Neural progenitor cell (in vitro differentiated cells): ENCODE measurements at regions not wholly inside any gene's neighbourhood (a gene's known extent, or its start where the extent isn't known, plus 50 kb on each side); places are given as distances from the start of the nearest gene placed in this dataset.
"Not testable (repeated sequence)": the region's sequence is repeated elsewhere in the genome, so short reads cannot be mapped to it uniquely, and the experiment has no call there.

Source experiments
- EZH2phosphoT487 ChIP-seq: fragments of 200-600 bp; sonication (generic); IDR thresholded peaks from 2 replicates; pipeline ENCODE4 v1.6.1; 2017; ENCODE audit warnings: antibody characterized with exemption
- TF ChIP-seq, protein P1 (sequence below): fragments of 200-600 bp; sonication (generic); IDR thresholded peaks from 2 replicates; pipeline ENCODE4 v1.5.1; 2017; ENCODE audit warnings: antibody characterized with exemption, mild to moderate bottlenecking

GRCh38 chrX:44657718-44658246 lies 115.1 kb upstream of the FUNDC1 start:
- TF ChIP-seq, protein P1, sequence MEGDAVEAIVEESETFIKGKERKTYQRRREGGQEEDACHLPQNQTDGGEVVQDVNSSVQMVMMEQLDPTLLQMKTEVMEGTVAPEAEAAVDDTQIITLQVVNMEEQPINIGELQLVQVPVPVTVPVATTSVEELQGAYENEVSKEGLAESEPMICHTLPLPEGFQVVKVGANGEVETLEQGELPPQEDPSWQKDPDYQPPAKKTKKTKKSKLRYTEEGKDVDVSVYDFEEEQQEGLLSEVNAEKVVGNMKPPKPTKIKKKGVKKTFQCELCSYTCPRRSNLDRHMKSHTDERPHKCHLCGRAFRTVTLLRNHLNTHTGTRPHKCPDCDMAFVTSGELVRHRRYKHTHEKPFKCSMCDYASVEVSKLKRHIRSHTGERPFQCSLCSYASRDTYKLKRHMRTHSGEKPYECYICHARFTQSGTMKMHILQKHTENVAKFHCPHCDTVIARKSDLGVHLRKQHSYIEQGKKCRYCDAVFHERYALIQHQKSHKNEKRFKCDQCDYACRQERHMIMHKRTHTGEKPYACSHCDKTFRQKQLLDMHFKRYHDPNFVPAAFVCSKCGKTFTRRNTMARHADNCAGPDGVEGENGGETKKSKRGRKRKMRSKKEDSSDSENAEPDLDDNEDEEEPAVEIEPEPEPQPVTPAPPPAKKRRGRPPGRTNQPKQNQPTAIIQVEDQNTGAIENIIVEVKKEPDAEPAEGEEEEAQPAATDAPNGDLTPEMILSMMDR = not testable (repeated sequence)
- not testable (repeated sequence) for TF ChIP-seq EZH2phosphoT487
